Activated CD4-positive, alpha-beta T cell treated with anti-CD3 and anti-CD28 coated beads, Interleukin-2, amount 10 ng/mL, durations not matched to agents 24 days and 14 days (primary cell): ENCODE measurements at regions not wholly inside any gene's neighbourhood (a gene's known extent, or its start where the extent isn't known, plus 50 kb on each side); places are given as distances from the start of the nearest gene placed in this dataset.

ENCODE experiments used
- DNase-seq: peaks from one replicate; pipeline ENCODE4 v3.0.0; 2022
- H3K27ac Mint-ChIP-seq: one replicate; pipeline ENCODE4 v1.8.0; 2022; ENCODE audit warnings: mild to moderate bottlenecking, mixed read lengths
- H3K27me3 Mint-ChIP-seq: one replicate; pipeline ENCODE4 v1.8.0; 2022; ENCODE audit warnings: mixed read lengths
- H3K36me3 Mint-ChIP-seq: one replicate; pipeline ENCODE4 v1.8.0; 2022; ENCODE audit warnings: low read depth, mild to moderate bottlenecking, mixed read lengths
- H3K4me1 Mint-ChIP-seq: one replicate; pipeline ENCODE4 v1.8.0; 2021; ENCODE audit warnings: mixed read lengths
- H3K4me3 Mint-ChIP-seq: one replicate; pipeline ENCODE4 v1.8.0; 2022; ENCODE audit warnings: mild to moderate bottlenecking, moderate library complexity, mixed read lengths
- H3K9me3 Mint-ChIP-seq: one replicate; pipeline ENCODE4 v1.8.0; 2021; ENCODE audit warnings: mixed read lengths
- intact Hi-C: fragments of 100-400 bp; cut with micrococcal nuclease; formaldehyde crosslinking; loops from one replicate; pipeline ENCODE4 v1.15.1; 2023

GRCh38 chr15:101590785-101591184, 61.4 kb downstream of the TM2D3 start:
- H3K36me3 Mint-ChIP-seq: no peaks in the 10 kb centered on the region
- no peak for DNase-seq
- intact Hi-C loops: no loop called here
- no peak overlapping the region for H3K27ac Mint-ChIP-seq
- no peaks in the 10 kb centered on the region for H3K4me1 Mint-ChIP-seq
- H3K9me3 Mint-ChIP-seq: peaks cover 15% of the 10 kb centered on the region
- no peak overlapping the region for H3K4me3 Mint-ChIP-seq
- H3K27me3 Mint-ChIP-seq: peaks cover 48% of the 10 kb centered on the region

GRCh38 chr15:101583284-101583683, 68.9 kb downstream of the TM2D3 start:
- DNase-seq: no peak
- intact Hi-C loops: no loop called here
- Mint-ChIP-seq H3K36me3 (no peaks in the 10 kb centered on the region), H3K27me3 (peaks cover 19% of the 10 kb centered on the region), H3K4me3 (no peak overlapping the region), H3K9me3 (no peaks in the 10 kb centered on the region), H3K27ac (no peak overlapping the region), H3K4me1 (no peaks in the 10 kb centered on the region)

GRCh38 chr15:101580431-101580830, 71.8 kb downstream of the TM2D3 start:
- Mint-ChIP-seq H3K4me1 (no peaks in the 10 kb centered on the region), H3K27ac (no peak overlapping the region), H3K4me3 (no peak overlapping the region), H3K36me3 (no peaks in the 10 kb centered on the region), H3K27me3 (peaks cover 15% of the 10 kb centered on the region), H3K9me3 (no peaks in the 10 kb centered on the region)
- intact Hi-C loops: no loop called here
- DNase-seq: no peak

GRCh38 chr15:101579631-101580163, 72.5 kb downstream of the TM2D3 start:
- peak; percentile 45 for DNase-seq
- Mint-ChIP-seq H3K27me3 (peaks cover 15% of the 10 kb centered on the region), H3K9me3 (no peaks in the 10 kb centered on the region), H3K36me3 (no peaks in the 10 kb centered on the region), H3K27ac (no peak overlapping the region), H3K4me1 (no peaks in the 10 kb centered on the region), H3K4me3 (no peak overlapping the region)
- intact Hi-C loops: no loop called here

- Mint-ChIP-seq H3K4me1 (no peaks in the 10 kb centered on the region), H3K27ac (no peak overlapping the region), H3K4me3 (no peak overlapping the region), H3K9me3 (no peaks in the 10 kb centered on the region), H3K27me3 (peaks cover 18% of the 10 kb centered on the region), H3K36me3 (no peaks in the 10 kb centered on the region)
- DNase-seq: peak; percentile 59
- intact Hi-C loops: no loop called here
Observed at GRCh38 chr15:101578443-101578894, 73.7 kb downstream of the TM2D3 start.

- H3K4me3 Mint-ChIP-seq: no peak overlapping the region
- H3K4me1 Mint-ChIP-seq: no peaks in the 10 kb centered on the region
- H3K27me3 Mint-ChIP-seq: peaks cover 18% of the 10 kb centered on the region
- H3K27ac Mint-ChIP-seq: no peak overlapping the region
- intact Hi-C loops: no loop called here
- H3K36me3 Mint-ChIP-seq: no peaks in the 10 kb centered on the region
- DNase-seq: no peak
- H3K9me3 Mint-ChIP-seq: no peaks in the 10 kb centered on the region
Observed at GRCh38 chr15:101573951-101574350, 78.2 kb downstream of the TM2D3 start.

- no peak for DNase-seq
- intact Hi-C loops: no loop called here
- Mint-ChIP-seq H3K9me3 (no peaks in the 10 kb centered on the region), H3K27ac (no peak overlapping the region), H3K36me3 (no peaks in the 10 kb centered on the region), H3K4me3 (no peak overlapping the region), H3K27me3 (peaks cover 10% of the 10 kb centered on the region), H3K4me1 (no peaks in the 10 kb centered on the region)
Observed at GRCh38 chr15:101570241-101570640, 80.7 kb upstream of the PCSK6 start.

GRCh38 chr15:101568821-101569555, 79.5 kb upstream of the PCSK6 start:
- intact Hi-C loops: no loop called here

GRCh38 chr15:101568309-101568708, 78.8 kb upstream of the PCSK6 start:
- H3K36me3 Mint-ChIP-seq: no peaks in the 10 kb centered on the region
- no peak overlapping the region for H3K27ac Mint-ChIP-seq
- H3K9me3 Mint-ChIP-seq: no peaks in the 10 kb centered on the region
- intact Hi-C loops: no loop called here
- H3K27me3 Mint-ChIP-seq: peaks cover 5% of the 10 kb centered on the region
- DNase-seq: peak; percentile 37
- no peak overlapping the region for H3K4me3 Mint-ChIP-seq
- H3K4me1 Mint-ChIP-seq: no peaks in the 10 kb centered on the region

More at GRCh38 chr15:101568821-101569555, 79.5 kb upstream of the PCSK6 start:
- peaks cover 10% of the 10 kb centered on the region for H3K27me3 Mint-ChIP-seq
- H3K9me3 Mint-ChIP-seq: no peaks in the 10 kb centered on the region
- DNase-seq: peak; percentile 31
- no peak overlapping the region for H3K27ac Mint-ChIP-seq
- H3K36me3 Mint-ChIP-seq: no peaks in the 10 kb centered on the region
- H3K4me3 Mint-ChIP-seq: no peak overlapping the region
- H3K4me1 Mint-ChIP-seq: no peaks in the 10 kb centered on the region

GRCh38 chr15:101566748-101567488, 77.4 kb upstream of the PCSK6 start:
- DNase-seq: peak; percentile 43
- intact Hi-C loops: no loop called here

GRCh38 chr15:101565377-101565776, 75.9 kb upstream of the PCSK6 start:
- intact Hi-C loops: no loop called here
- H3K9me3 Mint-ChIP-seq: no peaks in the 10 kb centered on the region
- H3K4me3 Mint-ChIP-seq: no peak overlapping the region
- H3K27me3 Mint-ChIP-seq: no peaks in the 10 kb centered on the region
- peak; percentile 22 for DNase-seq
- H3K27ac Mint-ChIP-seq: no peak overlapping the region
- no peaks in the 10 kb centered on the region for H3K4me1 Mint-ChIP-seq
- H3K36me3 Mint-ChIP-seq: no peaks in the 10 kb centered on the region

More at GRCh38 chr15:101566748-101567488, 77.4 kb upstream of the PCSK6 start:
- no peaks in the 10 kb centered on the region for H3K9me3 Mint-ChIP-seq
- no peak overlapping the region for H3K27ac Mint-ChIP-seq
- H3K4me3 Mint-ChIP-seq: no peak overlapping the region
- no peaks in the 10 kb centered on the region for H3K4me1 Mint-ChIP-seq
- H3K27me3 Mint-ChIP-seq: no peaks in the 10 kb centered on the region
- no peaks in the 10 kb centered on the region for H3K36me3 Mint-ChIP-seq

- Mint-ChIP-seq H3K9me3 (no peaks in the 10 kb centered on the region), H3K27me3 (peaks cover 6% of the 10 kb centered on the region), H3K36me3 (no peaks in the 10 kb centered on the region), H3K4me1 (no peaks in the 10 kb centered on the region), H3K4me3 (no peak overlapping the region), H3K27ac (no peak overlapping the region)
- intact Hi-C loops: no loop called here
- DNase-seq: no peak
Observed at GRCh38 chr15:101563176-101563796, 73.8 kb upstream of the PCSK6 start.

GRCh38 chr15:101562428-101563059, 73.0 kb upstream of the PCSK6 start:
- Mint-ChIP-seq H3K27me3 (peaks cover 6% of the 10 kb centered on the region), H3K4me1 (no peaks in the 10 kb centered on the region), H3K4me3 (no peak overlapping the region), H3K9me3 (no peaks in the 10 kb centered on the region), H3K36me3 (no peaks in the 10 kb centered on the region), H3K27ac (no peak overlapping the region)
- DNase-seq: no peak
- intact Hi-C loops: no loop called here

GRCh38 chr15:101561584-101561906, 72.0 kb upstream of the PCSK6 start:
- intact Hi-C loops: no loop called here
- Mint-ChIP-seq H3K27me3 (peaks cover 6% of the 10 kb centered on the region), H3K36me3 (no peaks in the 10 kb centered on the region), H3K27ac (no peak overlapping the region), H3K4me1 (no peaks in the 10 kb centered on the region), H3K4me3 (no peak overlapping the region), H3K9me3 (no peaks in the 10 kb centered on the region)
- DNase-seq: no peak
